Endothelial cell of umbilical vein (primary cell): ENCODE measurements at regions not wholly inside any gene's neighbourhood (a gene's known extent, or its start where the extent isn't known, plus 50 kb on each side); places are given as distances from the start of the nearest gene placed in this dataset.

Source experiments
- EZH2 ChIP-seq: IDR thresholded peaks from 2 replicates; pipeline ENCODE4 v1.6.1; 2012; ENCODE audit warnings: borderline replicate concordance, low read depth, mild to moderate bottlenecking, moderate library complexity, low read length, inconsistent platforms; ENCODE audit not compliant: severe bottlenecking
- FOS ChIP-seq: IDR thresholded peaks from 2 replicates; pipeline ENCODE4 v1.6.1; 2011; ENCODE audit warnings: mild to moderate bottlenecking, low read length, moderate library complexity, borderline replicate concordance; ENCODE audit not compliant: insufficient read depth
- MYC ChIP-seq: IDR thresholded peaks from one replicate; pipeline ENCODE4 v1.6.1; 2011; ENCODE audit warnings: mild to moderate bottlenecking, low read depth, low read length
- POLR2A ChIP-seq: IDR thresholded peaks from 2 replicates; pipeline ENCODE4 v1.6.1; 2012; ENCODE audit warnings: low read depth, mild to moderate bottlenecking, control low read depth, low read length
- TF ChIP-seq, protein P1 (sequence below), 2 donors: IDR thresholded peaks; 1 replicate in 1 of 2; 2 replicates in 1 of 2; pipeline ENCODE4 v1.5.1; 2011; ENCODE audit warnings: low read length in 2 of 2, mild to moderate bottlenecking in 2 of 2, moderate library complexity in 2 of 2, control low read depth in 1 of 2, inconsistent platforms in 1 of 2, low read depth in 1 of 2; ENCODE audit not compliant: insufficient read depth in 1 of 2; ENCODE audit errors: extremely low read depth in 1 of 2
- TF ChIP-seq, protein P2 (sequence below): IDR thresholded peaks from 2 replicates; pipeline ENCODE4 v1.6.1; 2011; ENCODE audit not compliant: insufficient read depth, insufficient read length

DNA sequence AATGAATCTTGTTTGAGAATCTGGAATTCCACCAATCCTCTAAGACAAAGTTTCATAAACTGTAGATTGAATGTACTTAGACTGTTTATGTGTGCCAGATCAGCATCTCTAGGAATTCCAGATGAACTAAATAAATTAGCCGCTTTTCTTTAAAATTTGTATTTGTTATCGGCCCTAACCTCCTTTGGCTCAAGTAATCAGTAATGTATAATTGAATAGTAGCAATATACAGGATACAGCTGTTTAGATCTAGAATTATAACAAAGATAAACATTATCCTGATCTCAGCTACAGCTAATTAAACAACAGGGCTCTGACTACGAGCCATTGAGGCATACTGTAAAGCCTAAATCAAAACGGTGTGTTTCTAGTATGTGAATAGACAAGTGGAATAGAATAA, 120.3 kb downstream of the CYB561 start:
- TF ChIP-seq, protein P1, sequence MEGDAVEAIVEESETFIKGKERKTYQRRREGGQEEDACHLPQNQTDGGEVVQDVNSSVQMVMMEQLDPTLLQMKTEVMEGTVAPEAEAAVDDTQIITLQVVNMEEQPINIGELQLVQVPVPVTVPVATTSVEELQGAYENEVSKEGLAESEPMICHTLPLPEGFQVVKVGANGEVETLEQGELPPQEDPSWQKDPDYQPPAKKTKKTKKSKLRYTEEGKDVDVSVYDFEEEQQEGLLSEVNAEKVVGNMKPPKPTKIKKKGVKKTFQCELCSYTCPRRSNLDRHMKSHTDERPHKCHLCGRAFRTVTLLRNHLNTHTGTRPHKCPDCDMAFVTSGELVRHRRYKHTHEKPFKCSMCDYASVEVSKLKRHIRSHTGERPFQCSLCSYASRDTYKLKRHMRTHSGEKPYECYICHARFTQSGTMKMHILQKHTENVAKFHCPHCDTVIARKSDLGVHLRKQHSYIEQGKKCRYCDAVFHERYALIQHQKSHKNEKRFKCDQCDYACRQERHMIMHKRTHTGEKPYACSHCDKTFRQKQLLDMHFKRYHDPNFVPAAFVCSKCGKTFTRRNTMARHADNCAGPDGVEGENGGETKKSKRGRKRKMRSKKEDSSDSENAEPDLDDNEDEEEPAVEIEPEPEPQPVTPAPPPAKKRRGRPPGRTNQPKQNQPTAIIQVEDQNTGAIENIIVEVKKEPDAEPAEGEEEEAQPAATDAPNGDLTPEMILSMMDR (IDR thresholded peaks at IDR 0.05; ENCODE audit: extremely low read depth in 1 of 2, insufficient read depth in 1 of 2, low read depth in 1 of 2, low read length in 2 of 2), result no peak
- TF ChIP-seq FOS (no peak), POLR2A (no peak), EZH2 (no peak), MYC (no peak)
- TF ChIP-seq, protein P2, sequence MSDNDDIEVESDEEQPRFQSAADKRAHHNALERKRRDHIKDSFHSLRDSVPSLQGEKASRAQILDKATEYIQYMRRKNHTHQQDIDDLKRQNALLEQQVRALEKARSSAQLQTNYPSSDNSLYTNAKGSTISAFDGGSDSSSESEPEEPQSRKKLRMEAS, result no peak
